H1 (cell line): ENCODE measurements at regions not wholly inside any gene's neighbourhood (a gene's known extent, or its start where the extent isn't known, plus 50 kb on each side); places are given as distances from the start of the nearest gene placed in this dataset.

Experiments
- CTCF ChIA-PET: fragments of 300-600 bp; sonication (Branson Sonifier 250); formaldehyde crosslinking; loops from one replicate; lab custom pipeline; 2021; ENCODE audit not compliant: partially characterized antibody; lab: Charles Lee
- POLR2A ChIA-PET: fragments of 300-600 bp; sonication (Branson Sonifier 250); formaldehyde crosslinking; loops from one replicate; lab custom pipeline; 2021; ENCODE audit warnings: inconsistent platforms; ENCODE audit not compliant: partially characterized antibody; lab: Charles Lee
- DNase-seq, 2 experiments: peaks; one replicate each; pipeline versions ENCODE4 v3.0.0 to v3.0.0-alpha.2; 2010 to 2022; ENCODE audit warnings: low spot score in 2 of 2, low read depth in 1 of 2, mixed read lengths in 1 of 2
- FAIRE-seq: peaks from 2 replicates; lab custom pipeline; 2011; peaks lifted over from hg19 to GRCh38; lab: Jason Lieb, UNC
- H2AFZ ChIP-seq: 2 replicates; pipeline ENCODE4 v1.8.1; 2012; ENCODE audit warnings: low read length, inconsistent platforms
- H2AK5ac ChIP-seq: 2 replicates; pipeline ENCODE4 v1.6.1; 2013; ENCODE audit warnings: low read depth, low read length
- H2BK120ac ChIP-seq: replicated peaks from 2 replicates; pipeline ENCODE3; 2013; ENCODE audit warnings: low read depth, low read length, inconsistent platforms
- H2BK12ac ChIP-seq: 2 replicates; pipeline ENCODE4 v1.6.1; 2013; ENCODE audit warnings: low read depth, low read length
- H2BK15ac ChIP-seq: 2 replicates; pipeline ENCODE4 v1.6.1; 2013; ENCODE audit warnings: low read length
- H2BK20ac ChIP-seq: 2 replicates; pipeline ENCODE4 v1.6.1; 2013; ENCODE audit warnings: low read length
- H2BK5ac ChIP-seq: 2 replicates; pipeline ENCODE4 v1.6.1; 2013; ENCODE audit warnings: low read depth, low read length
- H3K14ac ChIP-seq: 2 replicates; pipeline ENCODE4 v1.6.1; 2013; ENCODE audit warnings: inconsistent platforms; ENCODE audit not compliant: insufficient read length
- H3K18ac ChIP-seq: 2 replicates; pipeline ENCODE4 v1.6.1; 2013; ENCODE audit warnings: low read length; ENCODE audit errors: extremely low read depth
- H3K23ac ChIP-seq: 2 replicates; pipeline ENCODE4 v1.6.1; 2013; ENCODE audit warnings: inconsistent platforms; ENCODE audit not compliant: insufficient read length
- H3K23me2 ChIP-seq: 2 replicates; pipeline ENCODE4 v1.6.1; 2013; ENCODE audit warnings: low read depth, low read length
- H3K27ac ChIP-seq: 2 replicates; pipeline ENCODE4 v1.6.1; 2011; ENCODE audit warnings: low read depth, low read length, inconsistent platforms
- H3K27me3 ChIP-seq, 4 experiments: replicated peaks in 1 of 4; 1 replicate in 1 of 4; 2 replicates in 3 of 4; pipeline versions ENCODE4 v1.6.1 to v1.8.1; 2011 to 2013; ENCODE audit warnings: low read length in 3 of 4, mild to moderate bottlenecking in 3 of 4, inconsistent platforms in 2 of 4, mixed read lengths in 2 of 4, moderate library complexity in 1 of 4; ENCODE audit not compliant: control insufficient read depth in 3 of 4, insufficient read depth in 3 of 4; ENCODE audit errors: extremely low read depth in 1 of 4
- H3K36me3 ChIP-seq, 4 experiments: 2 replicates each; pipeline versions ENCODE4 v1.6.1 to v1.8.1; 2011 to 2013; ENCODE audit warnings: mild to moderate bottlenecking in 4 of 4, low read length in 3 of 4, moderate library complexity in 2 of 4, control low read depth in 1 of 4, inconsistent platforms in 1 of 4; ENCODE audit not compliant: insufficient read depth in 4 of 4, control insufficient read depth in 2 of 4
- H3K4ac ChIP-seq: replicated peaks from 2 replicates; pipeline ENCODE3; 2013; ENCODE audit warnings: low read length, low read depth, mixed read lengths, inconsistent platforms; ENCODE audit not compliant: insufficient read length
- H3K4me1 ChIP-seq, 4 experiments: replicated peaks in 1 of 4; 1 replicate in 1 of 4; 2 replicates in 3 of 4; pipeline versions ENCODE4 v1.6.1 to v1.8.1; 2011 to 2013; ENCODE audit warnings: low read length in 3 of 4, inconsistent platforms in 2 of 4, mixed read lengths in 1 of 4; ENCODE audit not compliant: insufficient read depth in 4 of 4, control insufficient read depth in 3 of 4
- H3K4me2 ChIP-seq, 2 experiments: 2 replicates each; pipeline versions ENCODE4 v1.6.1 to v1.8.1; 2011 to 2013; ENCODE audit warnings: low read depth in 2 of 2, low read length in 2 of 2, control low read depth in 1 of 2, inconsistent platforms in 1 of 2, mild to moderate bottlenecking in 1 of 2; ENCODE audit not compliant: insufficient read depth in 1 of 2
- H3K4me3 ChIP-seq, 4 experiments: fragments of 200-600, 300-600 bp in 1 of 4; sonication (generic), shearing (Covaris generic), sonication (Bioruptor Twin) in 1 of 4; 2 replicates each; pipeline versions ENCODE4 v1.5.1 to v1.8.1; 2011 to 2016; ENCODE audit warnings: low read length in 4 of 4, low read depth in 3 of 4, control low read depth in 2 of 4, inconsistent platforms in 2 of 4, mild to moderate bottlenecking in 2 of 4, mixed read lengths in 1 of 4, moderate library complexity in 1 of 4; ENCODE audit not compliant: insufficient read depth in 2 of 4; ENCODE audit errors: extremely low read depth in 1 of 4
- H3K56ac ChIP-seq: replicated peaks from 2 replicates; pipeline ENCODE3; 2013; ENCODE audit warnings: low read depth, mild to moderate bottlenecking, mixed read lengths, low read length, inconsistent platforms; ENCODE audit not compliant: insufficient read length
- H3K79me1 ChIP-seq: 2 replicates; pipeline ENCODE4 v1.6.1; 2013; ENCODE audit warnings: low read depth, low read length, control low read depth
- H3K79me2 ChIP-seq, 2 experiments: 2 replicates each; pipeline versions ENCODE4 v1.6.1 to v1.8.1; 2012 to 2013; ENCODE audit warnings: low read length in 2 of 2, mild to moderate bottlenecking in 2 of 2, inconsistent platforms in 1 of 2; ENCODE audit not compliant: insufficient read depth in 2 of 2, control insufficient read depth in 1 of 2
- H3K9ac ChIP-seq, 4 experiments: replicated peaks in 1 of 4; 1 replicate in 1 of 4; 2 replicates in 3 of 4; pipeline versions ENCODE4 v1.6.1 to v1.8.1; 2011 to 2013; ENCODE audit warnings: low read depth in 3 of 4, low read length in 3 of 4, control low read depth in 2 of 4, mild to moderate bottlenecking in 2 of 4, moderate library complexity in 2 of 4, inconsistent platforms in 1 of 4; ENCODE audit errors: extremely low read depth in 1 of 4
- H3K9me3 ChIP-seq, 2 experiments: 2 replicates each; pipeline versions ENCODE4 v1.6.1 to v1.8.1; 2012 to 2013; ENCODE audit warnings: mild to moderate bottlenecking in 2 of 2, moderate library complexity in 2 of 2, control low read depth in 1 of 2, inconsistent platforms in 1 of 2, low read depth in 1 of 2, low read length in 1 of 2, mixed read lengths in 1 of 2; ENCODE audit not compliant: insufficient read depth in 2 of 2
- H4K20me1 ChIP-seq, 2 experiments: replicated peaks in 1 of 2; 2 replicates each; pipeline versions ENCODE3 to v1.8.1; 2011 to 2013; ENCODE audit warnings: inconsistent platforms in 2 of 2, low read length in 2 of 2, mild to moderate bottlenecking in 1 of 2; ENCODE audit not compliant: insufficient read depth in 2 of 2, control insufficient read depth in 1 of 2
- H4K5ac ChIP-seq: 2 replicates; pipeline ENCODE4 v1.6.1; 2013; ENCODE audit warnings: low read length, low read depth, mixed read lengths, inconsistent platforms; ENCODE audit not compliant: insufficient read length
- H4K8ac ChIP-seq: 2 replicates; pipeline ENCODE4 v1.8.0; 2013; ENCODE audit warnings: mild to moderate bottlenecking, moderate library complexity, low read length, inconsistent platforms; ENCODE audit not compliant: insufficient read depth; ENCODE audit errors: extremely low read depth
- H4K91ac ChIP-seq: replicated peaks from 2 replicates; pipeline ENCODE3; 2013; ENCODE audit warnings: low read length, mixed read lengths, inconsistent platforms; ENCODE audit not compliant: insufficient read length
- BRCA1 ChIP-seq: IDR thresholded peaks from 2 replicates; pipeline ENCODE4 v1.6.1; 2012; ENCODE audit warnings: low read depth, low read length, improper control_type of control experiment
- CBX8 ChIP-seq: fragments of 300-800, 300-1000 bp; sonication (generic); IDR thresholded peaks from 2 replicates; pipeline ENCODE4 v1.7.1; 2016; ENCODE audit warnings: low read depth, low read length, borderline replicate concordance
- CHD2 ChIP-seq: IDR thresholded peaks from 2 replicates; pipeline ENCODE4 v1.6.1; 2012; ENCODE audit warnings: low read length, improper control_type of control experiment
- CREB1 ChIP-seq: IDR thresholded peaks from 2 replicates; pipeline ENCODE4 v1.6.1; 2012; ENCODE audit warnings: inconsistent platforms
- EZH2 ChIP-seq: fragments of 200-600 bp; sonication (generic); IDR thresholded peaks from 2 replicates; pipeline ENCODE4 v1.7.1; 2012; ENCODE audit warnings: low read depth, mild to moderate bottlenecking, moderate library complexity, low read length, inconsistent platforms; ENCODE audit not compliant: severe bottlenecking
- FOSL1 ChIP-seq: IDR thresholded peaks from 2 replicates; pipeline ENCODE4 v1.6.1; 2011; ENCODE audit warnings: mild to moderate bottlenecking, low read depth, low read length, moderate library complexity; ENCODE audit not compliant: insufficient read depth
- GABPA ChIP-seq: IDR thresholded peaks from 2 replicates; pipeline ENCODE4 v1.6.1; 2011; ENCODE audit warnings: mild to moderate bottlenecking, low read length, moderate library complexity, borderline replicate concordance; ENCODE audit not compliant: insufficient read depth
- KDM5A ChIP-seq: fragments of 200-600 bp; IDR thresholded peaks from 2 replicates; pipeline ENCODE4 v1.7.1; 2012; ENCODE audit warnings: mild to moderate bottlenecking, low read length, inconsistent platforms, mixed read lengths
- NANOG ChIP-seq: IDR thresholded peaks from 2 replicates; pipeline ENCODE4 v1.6.1; 2011; ENCODE audit warnings: low read length, low read depth, mild to moderate bottlenecking, inconsistent platforms; ENCODE audit not compliant: insufficient read depth, poor library complexity, severe bottlenecking
- POLR2AphosphoS5 ChIP-seq: IDR thresholded peaks from 2 replicates; pipeline ENCODE4 v1.6.1; 2011; ENCODE audit warnings: low read depth, low read length
- RBBP5 ChIP-seq: IDR thresholded peaks from 2 replicates; pipeline ENCODE4 v1.7.1; 2012; ENCODE audit warnings: low read depth, mild to moderate bottlenecking, inconsistent platforms, low read length, moderate library complexity, borderline replicate concordance
- RFX5 ChIP-seq: IDR thresholded peaks from 2 replicates; pipeline ENCODE4 v1.6.1; 2011; ENCODE audit warnings: low read depth, low read length, improper control_type of control experiment, borderline replicate concordance
- SIRT6 ChIP-seq: IDR thresholded peaks from one replicate; pipeline ENCODE4 v1.7.1; 2012; ENCODE audit warnings: low read length, inconsistent platforms
- SUZ12 ChIP-seq: fragments of 200-600 bp; sonication (generic); IDR thresholded peaks from 2 replicates; pipeline ENCODE4 v1.6.1; 2012; ENCODE audit warnings: mild to moderate bottlenecking, inconsistent platforms, low read length, moderate library complexity, mixed read lengths
- TBP ChIP-seq: IDR thresholded peaks from 2 replicates; pipeline ENCODE4 v1.6.1; 2011; ENCODE audit warnings: low read depth, low read length, improper control_type of control experiment
- TCF12 ChIP-seq: IDR thresholded peaks from 2 replicates; pipeline ENCODE4 v1.6.1; 2011; ENCODE audit warnings: low read depth, mild to moderate bottlenecking, low read length
- ZNF274 ChIP-seq: IDR thresholded peaks from 2 replicates; pipeline ENCODE4 v1.7.0; 2012; ENCODE audit warnings: low read length, borderline replicate concordance; ENCODE audit errors: extremely low read depth
- WGBS, 2 experiments: shearing (Covaris generic) in 1 of 2; methylation state at CpG; one replicate each; pipeline versions ENCODE4 v1.1.6 to v1.1.7; 2013 to 2015; ENCODE audit warnings: low lambda C conversion rate in 2 of 2, mixed read lengths in 2 of 2, inconsistent platforms in 1 of 2, low coverage in 1 of 2, missing lambda C conversion rate in 1 of 2; ENCODE audit not compliant: insufficient replicate concordance in 2 of 2, insufficient coverage in 1 of 2, insufficient read length in 1 of 2; ENCODE audit errors: extremely low coverage in 1 of 2, missing lambda C conversion rate in 1 of 2; 5-methylcytosine and 5-hydroxymethylcytosine counted together

DNA sequence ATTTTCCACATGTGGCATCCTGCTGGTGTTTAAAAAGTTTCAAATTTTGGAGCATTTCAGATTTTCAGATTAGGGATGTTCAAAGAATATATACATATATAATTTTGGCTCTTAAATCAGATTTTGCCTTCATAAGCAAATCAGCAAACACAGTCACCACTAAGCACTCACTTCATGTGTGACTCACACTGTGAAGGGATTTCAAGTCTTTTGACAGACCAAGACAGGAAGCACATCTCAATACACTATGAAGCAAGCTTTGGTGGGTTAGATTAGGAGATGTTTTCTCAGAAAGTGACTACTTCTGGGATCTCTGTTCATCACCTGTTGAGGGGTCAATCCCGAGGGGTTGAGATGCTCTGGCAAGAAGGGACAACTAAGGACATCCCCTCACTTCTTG is 227.8 kb upstream of the RBBP8 start:
- H3K14ac ChIP-seq = no peak overlapping the region
- no peaks in the 10 kb centered on the region for H3K9me3 ChIP-seq
- no peaks in the 10 kb centered on the region for H3K36me3 ChIP-seq
- H4K20me1 ChIP-seq = no peaks in the 10 kb centered on the region
- H3K18ac ChIP-seq = no peak overlapping the region
- H3K9ac ChIP-seq = no peak overlapping the region
- H3K23me2 ChIP-seq = no peaks in the 10 kb centered on the region
- H4K91ac ChIP-seq = no peak overlapping the region
- H4K5ac ChIP-seq = no peak overlapping the region
- no peak overlapping the region for H3K23ac ChIP-seq
- no peak overlapping the region for H3K4me2 ChIP-seq
- no peaks in the 10 kb centered on the region for H3K79me2 ChIP-seq
- no peak overlapping the region for H3K4me3 ChIP-seq
- no peak overlapping the region for H2BK20ac ChIP-seq
- H2AK5ac ChIP-seq = no peak overlapping the region
- H3K27ac ChIP-seq = no peak overlapping the region
- ChIA-PET CTCF (interaction anchor here (0.6 to 2.3 kb wide), 7 partner anchors 12 to 707 kb away, joined by 3 to 13 read pairs (median 4); no protein-coding TSS in a partner anchor), POLR2A (no interaction called here)
- H3K4me1 ChIP-seq = no peaks in the 10 kb centered on the region
- H3K4ac ChIP-seq = no peak overlapping the region
- H2BK12ac ChIP-seq = no peak overlapping the region
- H3K79me1 ChIP-seq = no peaks in the 10 kb centered on the region
- no peak overlapping the region for H2BK15ac ChIP-seq
- WGBS, 2 experiments = 88% methylated on average over 1 of the region's 1 CpG; no CpG with 5 or more reads in 1 of the 2 experiments
- H2AFZ ChIP-seq = no peak overlapping the region
- no peak for DNase-seq
- H3K27me3 ChIP-seq = no peaks in the 10 kb centered on the region
- no peak overlapping the region for H2BK5ac ChIP-seq
- no peak for FAIRE-seq
- H4K8ac ChIP-seq = no peak overlapping the region
- no peak overlapping the region for H2BK120ac ChIP-seq
- no peak overlapping the region for H3K56ac ChIP-seq
- TF ChIP-seq NANOG (no peak), CBX8 (no peak), TCF12 (no peak), SIRT6 (no peak), SUZ12 (no peak), BRCA1 (no peak), GABPA (no peak), FOSL1 (no peak), CREB1 (no peak), POLR2AphosphoS5 (no peak), RBBP5 (no peak), KDM5A (no peak), EZH2 (no peak), ZNF274 (no peak), RFX5 (no peak), CHD2 (no peak), TBP (no peak)
